Stomach smooth muscle (tissue), 2 donors: ENCODE measurements at regions not wholly inside any gene's neighbourhood (a gene's known extent, or its start where the extent isn't known, plus 50 kb on each side); places are given as distances from the start of the nearest gene placed in this dataset.

ENCODE experiments used
- H3K27ac ChIP-seq: one replicate; pipeline ENCODE4 v1.7.0; 2013; ENCODE audit warnings: mild to moderate bottlenecking, low read length, inconsistent platforms
- H3K27me3 ChIP-seq, 2 donors: one replicate each; pipeline ENCODE4 v1.7.0; 2013; ENCODE audit warnings: low read length in 2 of 2; ENCODE audit not compliant: insufficient read depth in 2 of 2, control insufficient read depth in 1 of 2
- H3K36me3 ChIP-seq, 2 donors: one replicate each; pipeline ENCODE4 v1.7.0; 2013; ENCODE audit warnings: low read length in 2 of 2; ENCODE audit not compliant: control insufficient read depth in 2 of 2, insufficient read depth in 2 of 2
- H3K4me1 ChIP-seq: one replicate; pipeline ENCODE4 v1.7.0; 2013; ENCODE audit warnings: low read length; ENCODE audit not compliant: control insufficient read depth, insufficient read depth
- H3K4me3 ChIP-seq, 2 donors: one replicate each; pipeline ENCODE4 v1.7.0; 2013; ENCODE audit warnings: low read length in 2 of 2
- H3K9ac ChIP-seq, 2 donors: one replicate each; pipeline ENCODE4 v1.7.0; 2013; ENCODE audit warnings: low read length in 2 of 2, mild to moderate bottlenecking in 1 of 2
- H3K9me3 ChIP-seq, 2 donors: one replicate each; pipeline ENCODE4 v1.7.0; 2013; ENCODE audit warnings: low read length in 2 of 2; ENCODE audit not compliant: control insufficient read depth in 2 of 2
- donor health status: healthy.
- donor health status: Pancreatic carcinoma.

- Histone ChIP-seq H3K27ac (no peak overlapping the region), H3K27me3 (no peaks in the 10 kb centered on the region), H3K9ac (no peak overlapping the region), H3K4me1 (no peaks in the 10 kb centered on the region), H3K4me3 (no peak overlapping the region), H3K9me3 (no peaks in the 10 kb centered on the region), H3K36me3 (no peaks in the 10 kb centered on the region)
Measured at GRCh38 chr6:147078602-147079001, 125.6 kb upstream of the STXBP5 start.

- Histone ChIP-seq H3K36me3 (no peaks in the 10 kb centered on the region), H3K27ac (no peak overlapping the region), H3K9me3 (no peaks in the 10 kb centered on the region), H3K4me1 (no peaks in the 10 kb centered on the region), H3K4me3 (no peak overlapping the region), H3K9ac (no peak overlapping the region), H3K27me3 (no peaks in the 10 kb centered on the region)
Measured at GRCh38 chr6:147080225-147080624, 124.0 kb upstream of the STXBP5 start.

GRCh38 chr6:147081076-147081609 lies 123.1 kb upstream of the STXBP5 start:
- H3K27me3 ChIP-seq, result no peaks in the 10 kb centered on the region
- no peak overlapping the region for H3K27ac ChIP-seq
- no peaks in the 10 kb centered on the region for H3K9me3 ChIP-seq
- H3K4me1 ChIP-seq, result no peaks in the 10 kb centered on the region
- H3K4me3 ChIP-seq, result no peak overlapping the region
- no peak overlapping the region for H3K9ac ChIP-seq
- no peaks in the 10 kb centered on the region for H3K36me3 ChIP-seq

GRCh38 chr6:147087641-147088040 lies 116.6 kb upstream of the STXBP5 start:
- H3K36me3 ChIP-seq, result no peaks in the 10 kb centered on the region
- no peak overlapping the region for H3K27ac ChIP-seq
- H3K9me3 ChIP-seq, result peaks cover 0 to 2% of the 10 kb centered on the region in 2 donors
- H3K27me3 ChIP-seq, result no peaks in the 10 kb centered on the region
- no peaks in the 10 kb centered on the region for H3K4me1 ChIP-seq
- no peak overlapping the region for H3K4me3 ChIP-seq
- no peak overlapping the region for H3K9ac ChIP-seq

- Histone ChIP-seq H3K4me1 (no peaks in the 10 kb centered on the region), H3K9me3 (peaks cover 0 to 2% of the 10 kb centered on the region in 2 donors), H3K27ac (no peak overlapping the region), H3K27me3 (no peaks in the 10 kb centered on the region), H3K4me3 (no peak overlapping the region), H3K36me3 (no peaks in the 10 kb centered on the region), H3K9ac (no peak overlapping the region)
Measured at GRCh38 chr6:147088861-147089260, 115.4 kb upstream of the STXBP5 start.

- H3K27me3 ChIP-seq, result no peaks in the 10 kb centered on the region
- H3K4me3 ChIP-seq, result no peak overlapping the region
- no peaks in the 10 kb centered on the region for H3K36me3 ChIP-seq
- H3K9ac ChIP-seq, result no peak overlapping the region
- no peak overlapping the region for H3K27ac ChIP-seq
- no peaks in the 10 kb centered on the region for H3K4me1 ChIP-seq
- peaks cover 0 to 1% of the 10 kb centered on the region in 2 donors for H3K9me3 ChIP-seq
Measured at GRCh38 chr6:147095316-147095715, 108.9 kb upstream of the STXBP5 start.

- H3K36me3 ChIP-seq, result no peaks in the 10 kb centered on the region
- H3K9me3 ChIP-seq, result no peaks in the 10 kb centered on the region
- no peaks in the 10 kb centered on the region for H3K4me1 ChIP-seq
- no peak overlapping the region for H3K27ac ChIP-seq
- no peaks in the 10 kb centered on the region for H3K27me3 ChIP-seq
- H3K4me3 ChIP-seq, result no peak overlapping the region
- H3K9ac ChIP-seq, result no peak overlapping the region
Measured at GRCh38 chr6:147099974-147100373, 104.2 kb upstream of the STXBP5 start.

GRCh38 chr6:147103007-147103406 lies 101.2 kb upstream of the STXBP5 start:
- no peak overlapping the region for H3K27ac ChIP-seq
- H3K27me3 ChIP-seq, result no peaks in the 10 kb centered on the region
- no peaks in the 10 kb centered on the region for H3K9me3 ChIP-seq
- no peaks in the 10 kb centered on the region for H3K36me3 ChIP-seq
- H3K4me3 ChIP-seq, result no peak overlapping the region
- H3K9ac ChIP-seq, result no peak overlapping the region
- no peaks in the 10 kb centered on the region for H3K4me1 ChIP-seq

- H3K36me3 ChIP-seq, result no peaks in the 10 kb centered on the region
- no peak overlapping the region for H3K9ac ChIP-seq
- H3K4me1 ChIP-seq, result no peaks in the 10 kb centered on the region
Measured at GRCh38 chr6:147103694-147104093, 100.5 kb upstream of the STXBP5 start.

GRCh38 chr6:147105786-147106185 lies 98.4 kb upstream of the STXBP5 start:
- no peaks in the 10 kb centered on the region for H3K36me3 ChIP-seq
- no peak overlapping the region for H3K4me3 ChIP-seq
- no peaks in the 10 kb centered on the region for H3K27me3 ChIP-seq
- H3K4me1 ChIP-seq, result no peaks in the 10 kb centered on the region
- H3K9ac ChIP-seq, result no peak overlapping the region
- no peaks in the 10 kb centered on the region for H3K9me3 ChIP-seq
- H3K27ac ChIP-seq, result no peak overlapping the region

More at GRCh38 chr6:147103694-147104093, 100.5 kb upstream of the STXBP5 start:
- Histone ChIP-seq H3K9me3 (no peaks in the 10 kb centered on the region), H3K27me3 (no peaks in the 10 kb centered on the region), H3K27ac (no peak overlapping the region), H3K4me3 (no peak overlapping the region)

GRCh38 chr6:147106759-147107401 lies 97.3 kb upstream of the STXBP5 start:
- no peaks in the 10 kb centered on the region for H3K27me3 ChIP-seq

More at GRCh38 chr6:147106759-147107401, 97.3 kb upstream of the STXBP5 start:
- Histone ChIP-seq H3K27ac (no peak overlapping the region), H3K9me3 (no peaks in the 10 kb centered on the region), H3K4me3 (no peak overlapping the region), H3K4me1 (no peaks in the 10 kb centered on the region), H3K36me3 (no peaks in the 10 kb centered on the region), H3K9ac (no peak overlapping the region)
